CD4-positive, alpha-beta T cell (primary cell): ENCODE measurements at regions not wholly inside any gene's neighbourhood (a gene's known extent, or its start where the extent isn't known, plus 50 kb on each side); places are given as distances from the start of the nearest gene placed in this dataset.

Experiments used
- ATAC-seq: fragments of 200-7000 bp; cut with Tn5 transposase; one replicate; pipeline ENCODE4 v1.10.0; 2022; ENCODE audit warnings: mild to moderate bottlenecking; ENCODE audit not compliant: poor library complexity
- CTCF ChIA-PET: fragments of 350-600 bp; sonication (Branson Sonifier 250); formaldehyde crosslinking; loops from one replicate; lab custom pipeline; 2021; ENCODE audit warnings: antibody characterized with exemption, inconsistent platforms; lab: Charles Lee
- POLR2A ChIA-PET: fragments of 350-600 bp; sonication (Branson Sonifier 250); formaldehyde crosslinking; loops from one replicate; lab custom pipeline; 2021; ENCODE audit warnings: antibody characterized with exemption, inconsistent platforms; lab: Charles Lee
- DNase-seq, 14 experiments: peaks; one replicate each; pipeline ENCODE4 v3.0.0-alpha.2; 2013 to 2020; ENCODE audit warnings: mixed read lengths in 2 of 14
- H3K27ac ChIP-seq, 2 donors: one replicate each; pipeline versions ENCODE4 v1.5.1 to v1.7.0; 2013; ENCODE audit warnings: low read length in 2 of 2, low read depth in 1 of 2, mild to moderate bottlenecking in 1 of 2
- H3K27me3 ChIP-seq, 2 experiments: 1 replicate in 1 of 2; 2 replicates in 1 of 2; pipeline versions ENCODE4 v1.6.1 to v1.7.0; 2013; ENCODE audit warnings: low read length in 2 of 2, control low read depth in 1 of 2, mild to moderate bottlenecking in 1 of 2, moderate library complexity in 1 of 2; ENCODE audit not compliant: insufficient read depth in 2 of 2, control insufficient read depth in 1 of 2
- H3K36me3 ChIP-seq: one replicate; pipeline ENCODE4 v1.6.1; 2013; ENCODE audit warnings: low read length, control low read depth; ENCODE audit not compliant: insufficient read depth
- H3K4me1 ChIP-seq: one replicate; pipeline ENCODE4 v1.6.1; 2013; ENCODE audit warnings: low read length, control low read depth; ENCODE audit not compliant: insufficient read depth
- H3K4me3 ChIP-seq: one replicate; pipeline ENCODE4 v1.5.1; 2013; ENCODE audit warnings: mild to moderate bottlenecking, low read length, moderate library complexity
- H3K9me3 ChIP-seq, 2 experiments: 1 replicate in 1 of 2; 2 replicates in 1 of 2; pipeline versions ENCODE4 v1.6.1 to v1.7.0; 2013; ENCODE audit warnings: low read length in 2 of 2, mild to moderate bottlenecking in 2 of 2, control low read depth in 1 of 2, moderate library complexity in 1 of 2; ENCODE audit not compliant: control insufficient read depth in 1 of 2, insufficient read depth in 1 of 2
- H3K27ac Mint-ChIP-seq: one replicate; pipeline ENCODE4 v1.8.0; 2020; ENCODE audit warnings: mixed read lengths
- H3K27me3 Mint-ChIP-seq: one replicate; pipeline ENCODE4 v1.8.0; 2021; ENCODE audit warnings: mixed read lengths
- H3K36me3 Mint-ChIP-seq: one replicate; pipeline ENCODE4 v1.8.0; 2021; ENCODE audit warnings: low read depth, mixed read lengths
- H3K4me1 Mint-ChIP-seq: one replicate; pipeline ENCODE4 v1.8.0; 2021; ENCODE audit warnings: low read depth, mixed read lengths
- H3K4me3 Mint-ChIP-seq: one replicate; pipeline ENCODE4 v1.8.0; 2020; ENCODE audit warnings: mild to moderate bottlenecking, mixed read lengths
- H3K9me3 Mint-ChIP-seq: one replicate; pipeline ENCODE4 v1.8.0; 2020; ENCODE audit warnings: mixed read lengths
- intact Hi-C, 2 experiments: fragments of 100-400 bp; cut with DNase I in 1 of 2; cut with micrococcal nuclease in 1 of 2; formaldehyde crosslinking; loops; one replicate each; pipeline versions ENCODE4 v1.15.1 to v1.9.0; 2023 to 2025; cut with DNase I, micrococcal nuclease
- TF ChIP-seq, protein P1 (sequence below): fragments of 200-600 bp; IDR thresholded peaks from one replicate; pipeline ENCODE4 v1.8.0; 2022; ENCODE audit warnings: antibody characterized with exemption, mild to moderate bottlenecking

DNA sequence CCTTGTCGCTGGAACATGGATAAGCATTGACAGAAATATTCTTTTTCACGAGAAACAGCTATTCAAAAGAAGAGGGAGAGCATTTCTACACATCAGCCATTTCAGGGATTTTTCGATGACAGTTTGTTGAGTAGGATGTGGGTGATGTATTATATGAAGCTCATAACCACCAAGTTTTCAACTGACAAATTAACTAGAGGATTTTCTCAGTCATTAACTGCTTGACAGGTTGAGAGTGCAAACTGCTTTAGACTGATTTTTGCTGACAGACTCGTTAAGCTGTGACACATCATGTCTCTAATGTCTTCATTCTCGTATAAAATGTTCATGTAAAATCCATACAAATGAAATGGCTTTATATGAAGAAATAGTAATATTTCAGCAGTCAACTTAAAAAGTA, 354.2 kb upstream of the KCNN2 start:
- ATAC-seq (no peak), DNase-seq (no peak)
- Histone ChIP-seq H3K27ac (no peak overlapping the region), H3K9me3 (no peaks in the 10 kb centered on the region), H3K27me3 (no peaks in the 10 kb centered on the region), H3K4me1 (no peaks in the 10 kb centered on the region), H3K36me3 (no peaks in the 10 kb centered on the region), H3K4me3 (no peak overlapping the region)
- Mint-ChIP-seq H3K9me3 (no peaks in the 10 kb centered on the region), H3K27ac (no peak overlapping the region), H3K4me1 (no peaks in the 10 kb centered on the region), H3K4me3 (no peak overlapping the region), H3K27me3 (no peaks in the 10 kb centered on the region), H3K36me3 (no peaks in the 10 kb centered on the region)
- intact Hi-C loops: no loop called here
- POLR2A ChIA-PET: no interaction called here
- TF ChIP-seq, protein P1, sequence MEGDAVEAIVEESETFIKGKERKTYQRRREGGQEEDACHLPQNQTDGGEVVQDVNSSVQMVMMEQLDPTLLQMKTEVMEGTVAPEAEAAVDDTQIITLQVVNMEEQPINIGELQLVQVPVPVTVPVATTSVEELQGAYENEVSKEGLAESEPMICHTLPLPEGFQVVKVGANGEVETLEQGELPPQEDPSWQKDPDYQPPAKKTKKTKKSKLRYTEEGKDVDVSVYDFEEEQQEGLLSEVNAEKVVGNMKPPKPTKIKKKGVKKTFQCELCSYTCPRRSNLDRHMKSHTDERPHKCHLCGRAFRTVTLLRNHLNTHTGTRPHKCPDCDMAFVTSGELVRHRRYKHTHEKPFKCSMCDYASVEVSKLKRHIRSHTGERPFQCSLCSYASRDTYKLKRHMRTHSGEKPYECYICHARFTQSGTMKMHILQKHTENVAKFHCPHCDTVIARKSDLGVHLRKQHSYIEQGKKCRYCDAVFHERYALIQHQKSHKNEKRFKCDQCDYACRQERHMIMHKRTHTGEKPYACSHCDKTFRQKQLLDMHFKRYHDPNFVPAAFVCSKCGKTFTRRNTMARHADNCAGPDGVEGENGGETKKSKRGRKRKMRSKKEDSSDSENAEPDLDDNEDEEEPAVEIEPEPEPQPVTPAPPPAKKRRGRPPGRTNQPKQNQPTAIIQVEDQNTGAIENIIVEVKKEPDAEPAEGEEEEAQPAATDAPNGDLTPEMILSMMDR: no peak
- CTCF ChIA-PET: no interaction called here

DNA sequence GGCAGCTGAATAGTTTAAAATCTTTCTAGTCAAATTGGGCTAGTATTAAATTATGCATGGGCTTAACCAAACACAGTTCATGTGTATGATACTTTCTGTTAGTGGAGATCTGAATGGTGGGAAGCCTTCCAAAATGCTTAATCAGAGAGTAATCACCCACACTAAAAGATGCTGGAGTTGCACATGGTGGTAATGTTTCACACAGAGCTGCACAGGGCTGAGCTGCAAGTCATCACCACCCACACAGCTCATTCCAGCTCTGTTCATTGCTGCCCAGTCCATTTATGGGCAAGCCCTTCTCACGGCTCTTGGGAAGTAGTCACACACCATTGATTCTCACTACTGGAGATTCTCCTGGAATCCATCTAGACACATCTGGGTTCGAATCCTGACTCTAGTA, 351.5 kb upstream of the KCNN2 start:
- Mint-ChIP-seq H3K9me3 (no peaks in the 10 kb centered on the region), H3K4me3 (no peak overlapping the region), H3K27ac (no peak overlapping the region), H3K36me3 (no peaks in the 10 kb centered on the region), H3K4me1 (no peaks in the 10 kb centered on the region), H3K27me3 (no peaks in the 10 kb centered on the region)
- ChIA-PET POLR2A (no interaction called here), CTCF (interaction anchor here (0.8 kb wide), 1 partner anchor 10 kb away, joined by 3 read pairs; no protein-coding TSS in a partner anchor)
- no peak for ATAC-seq
- no peaks in the 10 kb centered on the region for H3K4me1 ChIP-seq
- no peak for DNase-seq
- H3K27me3 ChIP-seq: no peaks in the 10 kb centered on the region
- H3K27ac ChIP-seq: no peak overlapping the region
- no peak overlapping the region for H3K4me3 ChIP-seq
- TF ChIP-seq, protein P1: no peak
- intact Hi-C loops: no loop called here
- H3K9me3 ChIP-seq: no peaks in the 10 kb centered on the region
- H3K36me3 ChIP-seq: no peaks in the 10 kb centered on the region

DNA sequence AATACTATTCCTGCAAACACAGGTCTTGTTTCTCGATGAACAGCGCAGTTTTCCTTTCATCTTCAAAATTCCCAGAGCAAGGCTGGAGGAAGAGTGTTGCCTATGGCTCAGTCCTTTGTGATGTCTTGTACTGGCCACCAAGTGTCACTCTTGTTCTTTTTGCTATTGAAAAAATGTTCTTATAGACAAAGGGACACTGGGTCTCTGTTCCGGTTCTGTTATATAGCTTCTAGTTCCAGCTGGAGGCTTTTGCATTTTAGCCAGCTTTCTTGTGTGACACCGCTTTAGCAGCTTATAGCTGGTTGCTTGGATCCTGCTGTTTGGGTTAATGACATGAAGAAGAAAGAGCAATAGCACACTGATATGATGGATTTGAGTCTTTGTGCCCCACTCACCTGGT, 343.7 kb upstream of the KCNN2 start:
- H3K36me3 Mint-ChIP-seq: no peaks in the 10 kb centered on the region
- TF ChIP-seq, protein P1: no peak
- CTCF ChIA-PET: no interaction called here
- H3K27me3 Mint-ChIP-seq: no peaks in the 10 kb centered on the region
- H3K4me3 Mint-ChIP-seq: no peak overlapping the region
- no peak for DNase-seq
- H3K27ac Mint-ChIP-seq: no peak overlapping the region
- no peak for ATAC-seq
- Histone ChIP-seq H3K4me1 (no peaks in the 10 kb centered on the region), H3K27ac (no peak overlapping the region), H3K36me3 (no peaks in the 10 kb centered on the region), H3K4me3 (no peak overlapping the region), H3K9me3 (peaks cover 0 to 7% of the 10 kb centered on the region in 2 experiments), H3K27me3 (no peaks in the 10 kb centered on the region)
- POLR2A ChIA-PET: no interaction called here
- H3K4me1 Mint-ChIP-seq: no peaks in the 10 kb centered on the region
- intact Hi-C loops: no loop called here
- H3K9me3 Mint-ChIP-seq: no peaks in the 10 kb centered on the region
